ENCODE measurements at regions not wholly inside any gene's neighbourhood (a gene's known extent, or its start where the extent isn't known, plus 50 kb on each side); places are given as distances from the start of the nearest gene placed in this dataset.

DNA sequence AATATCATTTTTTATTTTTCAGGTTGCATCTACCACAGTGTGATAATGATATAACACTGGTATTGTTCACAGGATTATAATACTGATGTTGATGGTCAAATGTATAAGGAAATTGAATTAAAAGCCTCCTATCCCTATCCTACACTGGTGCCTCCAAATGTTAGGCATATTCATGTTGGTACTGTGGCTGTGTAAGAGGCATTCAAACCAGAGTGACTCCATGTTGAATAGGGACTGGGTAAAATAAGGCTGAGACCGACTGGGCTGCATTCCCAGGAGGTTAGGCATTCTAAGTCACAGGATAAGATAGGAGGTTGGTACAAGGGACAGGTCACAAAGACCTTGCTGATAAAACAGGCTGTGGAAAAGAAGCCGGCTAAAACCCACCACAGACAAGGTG, 68.9 kb upstream of the RNU6-1 start:
- peaks cover 2% of the 10 kb centered on the region for H3K9me3 Mint-ChIP-seq (ENCODE audit: unreplicated experiment)

DNA sequence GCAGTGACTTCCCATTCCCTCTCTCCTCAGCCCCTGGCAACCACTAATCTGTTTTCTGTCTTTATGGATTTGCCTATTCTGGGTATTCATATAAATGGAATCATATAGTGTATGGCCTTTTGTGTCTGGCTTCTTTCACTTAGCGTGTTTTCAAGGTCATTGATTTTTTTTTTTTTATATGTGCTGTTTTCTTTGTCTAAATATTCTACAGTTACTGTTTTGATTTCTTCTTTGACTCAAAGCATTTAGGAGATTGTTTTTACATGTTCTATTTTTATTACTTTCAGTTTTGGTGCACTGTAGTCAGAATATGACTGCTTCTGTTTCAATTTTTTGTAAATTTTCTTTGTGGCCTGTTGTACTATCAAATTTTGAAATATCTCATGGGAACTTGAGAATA, 71.9 kb upstream of the RNU6-1 start:
- Mint-ChIP-seq H3K27me3 (ENCODE audit: low read depth, unreplicated experiment) (no peaks in the 10 kb centered on the region), H3K27ac (ENCODE audit: unreplicated experiment) (no peak overlapping the region), H3K4me3 (ENCODE audit: unreplicated experiment) (no peak overlapping the region), H3K36me3 (ENCODE audit: low read depth, unreplicated experiment) (no peaks in the 10 kb centered on the region), H3K9me3 (ENCODE audit: unreplicated experiment) (peaks cover 2% of the 10 kb centered on the region), H3K4me1 (ENCODE audit: low read depth, unreplicated experiment) (peaks cover 21% of the 10 kb centered on the region)
- no peaks in the 10 kb centered on the region for H3K79me2 ChIP-seq (ENCODE audit: insufficient read depth, low read length)
- no peaks in the 10 kb centered on the region for H3K36me3 ChIP-seq (ENCODE audit: insufficient read depth, low read length)
- FAIRE-seq (no peak), DNase-seq (ENCODE audit: low read depth) (no peak)
- H3K4me2 ChIP-seq (ENCODE audit: low read length): no peak overlapping the region
- TF ChIP-seq EZH2 (IDR thresholded peaks at IDR 0.05; ENCODE audit: insufficient read depth, low read length): no peak
- TF ChIP-seq, protein P1, sequence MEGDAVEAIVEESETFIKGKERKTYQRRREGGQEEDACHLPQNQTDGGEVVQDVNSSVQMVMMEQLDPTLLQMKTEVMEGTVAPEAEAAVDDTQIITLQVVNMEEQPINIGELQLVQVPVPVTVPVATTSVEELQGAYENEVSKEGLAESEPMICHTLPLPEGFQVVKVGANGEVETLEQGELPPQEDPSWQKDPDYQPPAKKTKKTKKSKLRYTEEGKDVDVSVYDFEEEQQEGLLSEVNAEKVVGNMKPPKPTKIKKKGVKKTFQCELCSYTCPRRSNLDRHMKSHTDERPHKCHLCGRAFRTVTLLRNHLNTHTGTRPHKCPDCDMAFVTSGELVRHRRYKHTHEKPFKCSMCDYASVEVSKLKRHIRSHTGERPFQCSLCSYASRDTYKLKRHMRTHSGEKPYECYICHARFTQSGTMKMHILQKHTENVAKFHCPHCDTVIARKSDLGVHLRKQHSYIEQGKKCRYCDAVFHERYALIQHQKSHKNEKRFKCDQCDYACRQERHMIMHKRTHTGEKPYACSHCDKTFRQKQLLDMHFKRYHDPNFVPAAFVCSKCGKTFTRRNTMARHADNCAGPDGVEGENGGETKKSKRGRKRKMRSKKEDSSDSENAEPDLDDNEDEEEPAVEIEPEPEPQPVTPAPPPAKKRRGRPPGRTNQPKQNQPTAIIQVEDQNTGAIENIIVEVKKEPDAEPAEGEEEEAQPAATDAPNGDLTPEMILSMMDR (IDR thresholded peaks at IDR 0.05; ENCODE audit: insufficient read depth, low read depth, low read length): no peak
- H3K9ac ChIP-seq (ENCODE audit: low read length): no peak overlapping the region
- no peak overlapping the region for H3K4me3 ChIP-seq (ENCODE audit: insufficient read depth, low read depth, low read length)
- H4K20me1 ChIP-seq (ENCODE audit: insufficient read depth, low read length): no peaks in the 10 kb centered on the region
- H3K27ac ChIP-seq (ENCODE audit: low read depth, low read length): no peak overlapping the region
- H3K4me1 ChIP-seq (ENCODE audit: insufficient read depth, low read length): no peaks in the 10 kb centered on the region
- no peak overlapping the region for H2AFZ ChIP-seq (ENCODE audit: low read depth, low read length)
- peaks cover 2% of the 10 kb centered on the region for H3K27me3 ChIP-seq (ENCODE audit: insufficient read depth, low read length)
- H3K9me3 ChIP-seq (ENCODE audit: insufficient read depth, low read depth, low read length): peaks cover 5% of the 10 kb centered on the region

More for the DNA sequence above, 68.9 kb upstream of the RNU6-1 start:
- H3K27ac ChIP-seq (ENCODE audit: low read depth, low read length): no peak overlapping the region
- H3K4me1 ChIP-seq (ENCODE audit: insufficient read depth, low read length): no peaks in the 10 kb centered on the region
- H4K20me1 ChIP-seq (ENCODE audit: insufficient read depth, low read length): no peaks in the 10 kb centered on the region
- no peak for TF ChIP-seq EZH2 (IDR thresholded peaks at IDR 0.05; ENCODE audit: insufficient read depth, low read length)
- TF ChIP-seq, protein P1 (IDR thresholded peaks at IDR 0.05; ENCODE audit: insufficient read depth, low read depth, low read length): no peak
- no peaks in the 10 kb centered on the region for H3K79me2 ChIP-seq (ENCODE audit: insufficient read depth, low read length)
- no peak overlapping the region for H3K9ac ChIP-seq (ENCODE audit: low read length)
- H3K4me1 Mint-ChIP-seq (ENCODE audit: low read depth, unreplicated experiment): peaks cover 1% of the 10 kb centered on the region
- H3K4me3 ChIP-seq (ENCODE audit: insufficient read depth, low read depth, low read length): no peak overlapping the region
- H2AFZ ChIP-seq (ENCODE audit: low read depth, low read length): no peak overlapping the region
- H3K27me3 ChIP-seq (ENCODE audit: insufficient read depth, low read length): peaks cover 2% of the 10 kb centered on the region
- H3K4me3 Mint-ChIP-seq (ENCODE audit: unreplicated experiment): no peak overlapping the region
- no peak overlapping the region for H3K27ac Mint-ChIP-seq (ENCODE audit: unreplicated experiment)
- H3K27me3 Mint-ChIP-seq (ENCODE audit: low read depth, unreplicated experiment): no peaks in the 10 kb centered on the region
- H3K36me3 ChIP-seq (ENCODE audit: insufficient read depth, low read length): no peaks in the 10 kb centered on the region
- H3K4me2 ChIP-seq (ENCODE audit: low read length): no peak overlapping the region
- DNase-seq (ENCODE audit: low read depth) (no peak), FAIRE-seq (no peak)
- peaks cover 5% of the 10 kb centered on the region for H3K9me3 ChIP-seq (ENCODE audit: insufficient read depth, low read depth, low read length)
- H3K36me3 Mint-ChIP-seq (ENCODE audit: low read depth, unreplicated experiment): no peaks in the 10 kb centered on the region

DNA sequence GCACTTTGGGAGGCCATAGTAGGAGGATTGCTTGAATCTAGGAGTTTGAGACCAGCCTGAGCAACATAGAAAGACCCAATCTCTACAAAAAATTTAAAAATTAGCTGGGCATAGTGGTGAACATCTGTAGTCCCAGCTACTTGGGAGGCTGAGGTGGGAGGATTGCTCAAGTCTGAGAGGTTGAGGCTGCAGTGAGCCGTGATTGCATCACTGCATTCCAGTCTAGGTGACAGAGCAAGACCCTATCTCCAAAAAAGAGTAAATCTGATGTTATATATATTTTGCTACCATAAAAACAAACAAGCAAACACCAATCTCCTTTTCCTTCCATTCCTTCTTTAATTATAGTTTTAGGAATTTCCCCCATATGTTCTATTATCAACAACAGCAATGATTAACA, 74.2 kb upstream of the RNU6-1 start:
- FAIRE-seq: no peak
- H3K27me3 ChIP-seq (ENCODE audit: insufficient read depth, low read length): no peaks in the 10 kb centered on the region
- TF ChIP-seq, protein P1 (IDR thresholded peaks at IDR 0.05; ENCODE audit: insufficient read depth, low read depth, low read length): no peak
- TF ChIP-seq EZH2 (IDR thresholded peaks at IDR 0.05; ENCODE audit: insufficient read depth, low read length): no peak
- no peaks in the 10 kb centered on the region for H4K20me1 ChIP-seq (ENCODE audit: insufficient read depth, low read length)
- no peak overlapping the region for H2AFZ ChIP-seq (ENCODE audit: low read depth, low read length)
- H3K36me3 ChIP-seq (ENCODE audit: insufficient read depth, low read length): no peaks in the 10 kb centered on the region
- no peaks in the 10 kb centered on the region for H3K36me3 Mint-ChIP-seq (ENCODE audit: low read depth, unreplicated experiment)
- no peaks in the 10 kb centered on the region for H3K79me2 ChIP-seq (ENCODE audit: insufficient read depth, low read length)
- H3K4me1 ChIP-seq (ENCODE audit: insufficient read depth, low read length): no peaks in the 10 kb centered on the region
- no peak for DNase-seq (ENCODE audit: low read depth)
- H3K9me3 ChIP-seq (ENCODE audit: insufficient read depth, low read depth, low read length): peaks cover 13% of the 10 kb centered on the region
- no peak overlapping the region for H3K4me3 Mint-ChIP-seq (ENCODE audit: unreplicated experiment)
- no peaks in the 10 kb centered on the region for H3K9me3 Mint-ChIP-seq (ENCODE audit: unreplicated experiment)
- H3K27me3 Mint-ChIP-seq (ENCODE audit: low read depth, unreplicated experiment): no peaks in the 10 kb centered on the region
- no peak overlapping the region for H3K27ac ChIP-seq (ENCODE audit: low read depth, low read length)
- no peak overlapping the region for H3K9ac ChIP-seq (ENCODE audit: low read length)
- no peak overlapping the region for H3K4me2 ChIP-seq (ENCODE audit: low read length)
- peaks cover 27% of the 10 kb centered on the region for H3K4me1 Mint-ChIP-seq (ENCODE audit: low read depth, unreplicated experiment)
- no peak overlapping the region for H3K4me3 ChIP-seq (ENCODE audit: insufficient read depth, low read depth, low read length)
- H3K27ac Mint-ChIP-seq (ENCODE audit: unreplicated experiment): no peak overlapping the region

All from astrocyte (in vitro differentiated cells and primary cell).